NB4 (cell line): ENCODE measurements at regions not wholly inside any gene's neighbourhood (a gene's known extent, or its start where the extent isn't known, plus 50 kb on each side); places are given as distances from the start of the nearest gene placed in this dataset.

Experiments used
- POLR2A ChIP-seq: IDR thresholded peaks from 2 replicates; pipeline ENCODE4 v1.6.1; 2011; ENCODE audit warnings: mild to moderate bottlenecking; ENCODE audit not compliant: insufficient read length; ENCODE audit errors: extremely low read depth
- TF ChIP-seq, protein P1 (sequence below): IDR thresholded peaks from 2 replicates; pipeline ENCODE4 v1.6.1; 2011; ENCODE audit warnings: low read depth, low read length
- TF ChIP-seq, protein P2 (sequence below): IDR thresholded peaks from one replicate; pipeline ENCODE4 v1.5.1; 2012; ENCODE audit warnings: low read depth, low read length

GRCh38 chr7:131692131-131692960, 135.9 kb upstream of the PODXL start:
- no peak for TF ChIP-seq POLR2A
- TF ChIP-seq, protein P1, sequence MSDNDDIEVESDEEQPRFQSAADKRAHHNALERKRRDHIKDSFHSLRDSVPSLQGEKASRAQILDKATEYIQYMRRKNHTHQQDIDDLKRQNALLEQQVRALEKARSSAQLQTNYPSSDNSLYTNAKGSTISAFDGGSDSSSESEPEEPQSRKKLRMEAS, result no peak
- TF ChIP-seq, protein P2, sequence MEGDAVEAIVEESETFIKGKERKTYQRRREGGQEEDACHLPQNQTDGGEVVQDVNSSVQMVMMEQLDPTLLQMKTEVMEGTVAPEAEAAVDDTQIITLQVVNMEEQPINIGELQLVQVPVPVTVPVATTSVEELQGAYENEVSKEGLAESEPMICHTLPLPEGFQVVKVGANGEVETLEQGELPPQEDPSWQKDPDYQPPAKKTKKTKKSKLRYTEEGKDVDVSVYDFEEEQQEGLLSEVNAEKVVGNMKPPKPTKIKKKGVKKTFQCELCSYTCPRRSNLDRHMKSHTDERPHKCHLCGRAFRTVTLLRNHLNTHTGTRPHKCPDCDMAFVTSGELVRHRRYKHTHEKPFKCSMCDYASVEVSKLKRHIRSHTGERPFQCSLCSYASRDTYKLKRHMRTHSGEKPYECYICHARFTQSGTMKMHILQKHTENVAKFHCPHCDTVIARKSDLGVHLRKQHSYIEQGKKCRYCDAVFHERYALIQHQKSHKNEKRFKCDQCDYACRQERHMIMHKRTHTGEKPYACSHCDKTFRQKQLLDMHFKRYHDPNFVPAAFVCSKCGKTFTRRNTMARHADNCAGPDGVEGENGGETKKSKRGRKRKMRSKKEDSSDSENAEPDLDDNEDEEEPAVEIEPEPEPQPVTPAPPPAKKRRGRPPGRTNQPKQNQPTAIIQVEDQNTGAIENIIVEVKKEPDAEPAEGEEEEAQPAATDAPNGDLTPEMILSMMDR, result peak; percentile 96
